GM19023 (cell line): ENCODE measurements at regions not wholly inside any gene's neighbourhood (a gene's known extent, or its start where the extent isn't known, plus 50 kb on each side); places are given as distances from the start of the nearest gene placed in this dataset.
"Not testable (repeated sequence)": the region's sequence is repeated elsewhere in the genome, so short reads cannot be mapped to it uniquely, and the experiment has no call there.

ENCODE experiments used
- ATAC-seq: cut with Tn5 transposase; IDR thresholded peaks from one replicate; pipeline ENCODE4 v1.9.1; 2021; ENCODE audit warnings: mild to moderate bottlenecking, moderate library complexity; ENCODE audit not compliant: unreplicated experiment

DNA sequence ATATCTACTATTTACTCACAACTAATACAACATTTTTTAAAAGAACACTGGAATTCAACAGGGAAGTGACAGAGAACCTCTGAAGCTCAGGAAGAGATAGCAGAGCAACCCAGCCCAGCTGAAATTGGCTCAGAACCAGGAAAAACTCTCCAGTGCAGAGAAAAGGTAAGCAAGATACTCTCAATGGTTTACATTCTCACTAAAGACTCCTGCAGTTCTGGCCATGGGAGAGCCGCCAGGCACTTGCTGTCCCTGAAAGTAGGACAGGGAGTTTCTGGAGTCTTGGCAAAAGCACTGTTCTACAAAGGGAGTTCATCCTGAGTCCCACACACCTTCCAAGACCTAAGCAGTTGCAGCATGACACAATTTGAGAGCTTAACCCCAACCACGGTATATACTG is 330.8 kb downstream of the TRIM36 start:
- no peak for ATAC-seq

DNA sequence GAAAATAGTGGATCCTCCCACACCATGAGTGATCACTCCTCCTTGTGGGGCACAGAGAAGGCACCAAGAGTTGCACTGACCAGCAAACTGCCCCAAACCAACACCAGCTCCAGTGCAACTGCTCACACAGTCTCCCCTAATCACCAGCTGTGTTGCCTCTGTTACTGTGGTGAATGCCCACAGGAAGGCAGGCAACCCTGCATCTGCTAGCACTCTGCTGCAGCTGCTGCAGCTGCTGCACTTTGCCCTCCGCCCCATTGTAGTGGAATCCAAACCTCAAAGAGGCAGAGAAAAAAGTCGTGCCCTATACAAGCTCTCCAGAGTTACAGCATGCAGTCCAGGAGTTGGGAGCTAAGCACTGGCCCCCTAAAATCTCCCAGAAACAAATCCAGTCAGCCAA is 339.6 kb downstream of the TRIM36 start:
- ATAC-seq, result no peak

DNA sequence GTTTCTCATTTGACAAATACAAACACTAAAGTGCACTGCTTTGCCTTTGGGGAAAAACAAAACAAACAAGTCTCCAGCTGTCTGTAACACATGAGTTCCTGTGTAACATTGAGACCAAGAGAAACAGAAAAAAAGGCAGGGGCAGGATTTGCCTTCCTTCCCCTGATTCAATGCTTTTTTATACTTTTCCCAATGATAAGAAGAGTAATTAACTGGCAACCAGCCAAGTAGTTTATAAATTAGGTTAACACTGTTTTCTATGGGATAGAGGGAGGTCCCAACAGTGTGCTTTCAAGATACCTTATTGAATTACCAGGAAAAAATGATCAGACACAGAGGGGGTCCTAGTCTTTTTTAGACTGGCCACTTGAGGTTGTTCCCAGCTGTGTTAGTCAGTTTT is 346.8 kb downstream of the TRIM36 start:
- ATAC-seq, result no peak

DNA sequence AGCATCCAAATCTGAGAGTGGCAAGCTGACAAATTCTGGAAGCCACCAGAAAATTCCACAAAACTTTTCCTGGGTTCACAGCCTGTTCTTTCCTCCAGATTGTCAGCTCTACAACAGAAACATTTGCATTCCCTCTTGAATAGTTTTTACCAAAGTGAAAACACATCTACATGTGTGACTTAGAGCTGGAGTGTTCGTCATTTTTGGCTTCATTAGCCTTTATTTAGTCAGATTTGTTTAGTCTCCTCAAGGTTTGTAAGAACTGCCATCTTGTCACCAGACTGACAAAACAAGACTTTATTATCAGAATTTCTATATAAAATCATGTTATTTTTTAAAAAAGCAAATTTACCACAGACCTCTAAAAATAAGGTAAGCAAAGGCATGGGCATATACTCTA is 347.3 kb downstream of the TRIM36 start:
- ATAC-seq, result no peak

DNA sequence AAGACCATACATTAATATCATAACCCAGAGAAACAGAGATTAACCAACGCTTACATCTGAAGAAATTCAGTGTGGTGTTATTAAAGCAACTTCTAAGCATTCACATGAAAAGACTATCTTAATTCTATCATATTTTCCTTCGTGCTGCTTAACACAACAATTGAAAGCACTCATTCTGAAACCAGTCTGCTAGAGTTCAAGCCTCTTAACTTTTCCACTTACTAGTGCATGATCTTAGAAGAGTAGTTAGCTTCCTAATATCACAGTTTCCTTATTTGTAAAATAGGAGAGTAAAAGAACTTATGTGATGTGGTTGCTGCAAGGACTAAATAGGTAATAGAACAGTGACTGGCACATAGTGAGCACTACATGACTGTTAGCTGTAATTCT is 379.3 kb downstream of the TRIM36 start:
- ATAC-seq, result no peak

DNA sequence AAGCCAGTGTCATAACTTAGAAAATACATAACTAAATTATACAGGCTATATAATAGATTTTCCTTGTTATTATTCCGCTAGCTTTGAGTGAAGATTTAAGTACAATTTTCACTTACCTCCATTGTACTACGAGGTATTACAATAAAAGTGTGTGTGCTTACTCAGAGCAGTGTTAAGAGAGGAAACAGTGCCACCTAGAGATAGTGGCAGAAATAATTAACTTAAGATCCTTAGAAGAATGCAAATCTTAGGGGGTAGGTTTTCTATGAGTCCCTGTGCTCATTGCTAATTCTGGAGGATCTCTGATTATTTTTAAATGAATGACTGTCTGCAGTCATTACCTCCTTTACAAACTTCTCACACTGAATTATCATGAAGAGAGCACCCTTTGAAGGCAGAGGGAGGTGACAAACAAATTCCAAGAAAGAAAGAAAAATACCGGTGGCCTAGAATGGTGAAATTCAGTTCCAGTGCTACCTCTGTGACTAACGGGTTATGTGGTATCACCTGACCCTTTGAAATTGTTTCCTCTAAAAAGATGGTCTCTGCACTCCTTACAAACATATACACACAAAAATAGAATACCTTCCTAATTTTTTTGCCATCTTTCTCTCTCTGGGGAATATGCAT is 379.8 kb downstream of the TRIM36 start:
- no peak for ATAC-seq

DNA sequence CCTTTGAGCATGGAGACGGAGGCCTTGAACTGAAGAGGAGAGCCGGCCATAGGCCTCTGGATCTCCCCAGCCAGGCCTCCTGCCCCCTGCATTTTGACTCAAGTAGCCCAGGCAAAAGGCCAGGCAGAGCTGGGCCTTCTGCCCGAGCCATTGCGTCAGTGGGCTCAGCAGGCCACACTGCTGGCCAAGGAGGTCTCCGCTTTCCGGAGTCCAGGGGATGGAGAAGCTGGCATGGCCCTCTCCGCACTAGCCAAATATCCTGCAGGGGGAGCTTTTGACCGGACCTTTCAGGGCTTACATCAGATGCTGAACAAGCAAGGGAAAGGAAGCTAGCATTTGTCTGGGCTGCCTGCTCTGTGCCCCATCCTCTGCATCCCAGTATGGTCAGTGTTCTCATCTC is 386.8 kb downstream of the TRIM36 start:
- ATAC-seq, result no peak

DNA sequence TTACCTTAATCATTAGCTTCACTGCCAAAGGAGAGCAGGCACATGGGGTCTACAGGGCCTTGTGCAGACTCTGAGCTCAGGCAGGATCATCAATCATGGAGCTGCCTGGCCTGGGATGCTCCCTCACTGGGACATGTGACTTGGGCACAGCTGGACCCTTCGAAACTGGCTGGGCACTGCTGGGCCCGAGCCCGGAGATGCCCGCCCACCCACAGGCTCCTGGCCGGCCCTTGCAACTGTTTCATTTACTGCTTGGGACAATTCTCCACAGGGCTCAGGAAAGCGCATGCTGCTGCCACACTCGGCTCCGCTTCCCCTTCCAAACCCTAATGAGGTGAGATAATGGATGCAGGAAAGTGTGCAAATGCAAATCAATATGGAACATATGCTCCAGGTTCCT is 387.5 kb downstream of the TRIM36 start:
- ATAC-seq, result no peak

DNA sequence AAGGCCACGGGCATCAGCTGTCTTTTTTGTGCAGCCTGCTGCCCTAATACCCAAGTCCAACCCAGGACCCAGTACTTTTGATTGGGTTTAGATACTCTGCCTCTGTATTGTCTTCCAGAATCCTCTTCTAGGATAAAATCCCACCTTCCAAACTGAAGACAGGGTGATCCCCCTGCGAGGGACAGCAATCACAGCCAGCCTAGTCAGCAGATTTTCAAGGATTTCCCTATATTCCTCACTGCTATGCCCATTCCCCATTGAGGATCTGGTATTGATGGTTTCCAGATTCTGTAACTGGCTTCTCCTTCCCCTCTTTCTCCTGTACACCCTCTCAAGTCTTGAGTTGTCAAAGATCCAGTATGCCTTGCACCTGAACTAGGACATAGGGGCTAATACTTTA is 389.4 kb downstream of the TRIM36 start:
- ATAC-seq, result no peak

DNA sequence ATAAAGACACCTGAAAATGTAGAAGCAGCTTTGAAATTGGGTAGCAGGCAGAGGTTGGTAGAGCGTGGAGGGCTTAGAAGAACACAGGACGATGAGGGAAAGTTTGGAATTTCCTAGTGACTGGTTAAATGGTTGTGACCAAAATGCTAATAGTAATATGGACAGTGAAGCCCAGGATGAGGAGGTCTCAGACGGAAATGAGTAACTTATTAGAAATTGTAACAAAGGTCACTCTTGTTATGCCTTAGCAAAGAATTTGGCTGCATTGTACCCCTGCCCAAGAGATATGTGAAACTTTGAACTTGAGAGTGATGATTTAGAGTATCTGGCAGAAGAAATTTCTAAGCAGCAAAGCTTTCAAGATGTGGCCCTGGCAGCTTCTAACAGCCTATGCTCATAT is 382.5 kb downstream of the KCNN2 start:
- ATAC-seq, result no peak

DNA sequence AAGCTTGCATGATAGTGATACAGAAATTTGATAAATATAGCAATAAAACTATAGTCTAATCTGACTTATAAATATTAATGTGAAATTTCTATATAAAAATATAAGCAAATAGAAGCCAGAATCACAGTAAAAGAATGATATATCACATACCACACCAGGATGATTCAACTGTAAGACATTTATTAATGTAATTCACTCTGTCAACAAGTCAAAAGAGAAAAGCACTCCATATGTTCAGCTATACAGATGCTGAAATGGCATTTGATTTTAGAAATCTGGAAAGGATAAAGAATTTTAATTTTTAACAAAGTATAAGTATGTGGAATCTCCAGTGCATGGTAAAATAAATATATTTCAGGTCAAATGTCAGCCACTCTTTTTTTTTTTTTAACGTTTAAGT is 372.4 kb downstream of the KCNN2 start:
- no peak for ATAC-seq

DNA sequence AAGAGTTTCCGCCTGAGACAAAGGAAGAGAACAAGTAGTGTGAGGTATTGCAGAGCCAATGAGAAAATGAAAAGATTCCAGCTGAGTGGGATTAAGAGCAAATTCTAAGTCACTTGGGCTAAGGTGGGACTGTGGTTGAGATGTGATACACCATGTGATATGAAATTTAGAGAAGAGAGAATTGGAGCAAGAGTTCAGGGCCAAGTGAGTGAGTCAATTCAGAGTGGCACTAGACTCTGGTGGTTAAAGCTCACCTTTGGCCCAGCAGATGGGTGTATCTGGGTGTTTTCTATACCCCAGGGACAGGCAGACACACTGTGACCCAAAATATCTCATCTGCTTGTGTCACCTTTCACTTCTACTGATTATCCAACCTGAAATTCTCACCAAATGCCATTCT is 368.1 kb downstream of the KCNN2 start:
- no peak for ATAC-seq

DNA sequence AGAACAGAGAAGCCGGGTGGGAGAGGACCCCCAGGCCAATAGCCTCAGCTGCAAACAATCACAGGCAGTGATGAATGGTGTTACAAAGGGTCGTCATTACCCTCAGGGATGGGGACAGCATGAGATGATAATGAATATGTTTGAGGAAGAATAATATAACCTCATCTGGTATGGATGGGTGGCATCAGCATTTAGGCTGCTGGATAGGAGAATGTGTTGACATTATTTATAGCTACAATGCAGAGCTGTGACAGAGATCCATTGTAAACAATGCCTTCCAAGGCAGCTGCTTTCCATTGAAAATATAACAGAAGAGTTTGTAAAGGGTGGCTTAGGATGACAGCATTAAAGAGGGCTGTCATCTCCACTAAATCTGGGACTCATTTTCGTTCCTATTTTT is 365.5 kb downstream of the KCNN2 start:
- ATAC-seq, result no peak

DNA sequence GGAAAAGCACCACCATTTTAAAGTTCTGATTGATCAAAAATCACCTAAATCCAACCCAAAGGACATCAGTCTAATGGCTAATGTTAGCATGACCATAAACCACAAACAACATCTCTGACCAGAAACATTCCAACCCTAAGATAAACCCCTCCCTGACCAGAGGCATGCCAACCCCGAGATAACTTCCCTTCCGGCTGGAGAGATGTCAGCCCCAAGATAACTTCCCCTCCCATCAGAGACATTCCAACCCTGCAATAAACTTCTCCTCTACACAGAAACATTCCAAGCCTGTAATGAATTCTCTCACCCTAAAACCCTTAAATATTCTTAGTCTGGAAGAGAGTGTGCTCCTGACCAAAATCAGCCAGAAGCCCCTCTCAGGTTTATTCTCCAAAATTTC is 364.3 kb downstream of the KCNN2 start:
- no peak for ATAC-seq

DNA sequence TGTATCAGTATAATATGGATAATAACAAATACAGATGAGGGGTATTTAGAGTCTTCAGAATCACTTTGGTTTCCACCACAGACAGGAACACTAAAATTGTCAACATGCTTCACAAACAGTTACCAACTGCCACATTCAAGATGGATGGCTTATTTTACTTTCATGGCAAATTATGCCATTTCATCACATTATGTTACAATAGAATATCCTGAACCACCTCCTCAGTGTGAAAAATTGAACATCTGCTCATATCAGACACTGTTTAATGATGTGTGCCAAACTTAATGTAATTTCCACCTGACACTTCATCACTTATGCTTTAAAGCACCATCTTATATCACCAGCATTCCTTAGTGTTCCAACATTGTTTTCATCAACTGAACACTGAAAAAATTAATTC is 357.4 kb downstream of the KCNN2 start:
- ATAC-seq, result no peak

DNA sequence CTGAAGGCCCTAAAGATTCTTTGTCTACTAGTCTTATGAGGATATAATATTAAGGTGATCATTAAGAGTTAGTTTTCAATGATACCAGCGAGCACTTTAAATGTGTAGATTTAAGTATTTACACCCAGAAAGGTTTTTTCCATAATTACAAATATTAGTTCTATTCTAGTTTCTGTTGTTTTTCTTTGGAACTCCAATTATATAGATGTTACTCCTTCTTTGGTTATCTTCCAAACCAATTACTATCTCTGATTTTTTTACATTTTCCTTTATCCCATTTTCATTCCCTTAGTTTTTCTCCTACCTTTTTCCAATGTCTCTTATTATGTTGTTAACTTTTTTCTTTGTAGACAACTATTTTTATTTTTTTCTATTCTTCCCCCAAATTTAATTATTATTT is 355.1 kb downstream of the KCNN2 start:
- no peak for ATAC-seq

DNA sequence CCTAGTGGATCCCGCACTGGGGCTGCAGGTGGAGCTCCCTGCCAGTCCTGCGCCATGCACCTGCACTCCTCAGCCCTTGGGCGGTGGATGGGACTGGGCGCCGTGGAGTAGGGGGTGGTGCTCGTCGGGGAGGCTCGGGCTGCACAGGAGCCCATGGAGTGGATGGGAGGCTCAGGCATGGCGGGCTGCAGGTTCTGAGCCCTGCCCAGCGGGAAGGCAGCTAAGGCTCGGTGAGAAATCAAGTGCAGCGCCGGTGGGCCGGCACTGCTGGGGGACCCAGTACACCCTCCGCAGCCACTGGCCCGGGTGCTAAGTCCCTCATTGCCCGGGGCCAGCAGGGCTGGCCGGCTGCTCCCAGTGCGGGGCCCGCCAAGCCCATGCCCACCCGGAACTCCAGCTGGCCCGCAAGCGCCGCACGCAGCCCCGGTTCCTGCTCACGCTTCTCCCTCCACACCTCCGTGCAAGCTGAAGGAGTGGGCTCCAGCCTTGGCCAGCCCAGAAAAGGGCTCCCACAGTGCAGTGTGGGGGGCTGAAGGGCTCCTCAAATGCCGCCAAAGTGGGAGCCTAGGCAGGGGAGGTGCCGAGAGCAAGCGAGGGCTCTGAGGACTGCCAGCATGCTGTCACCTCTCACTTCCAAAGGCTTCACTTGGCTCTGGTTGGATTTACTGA is 342.5 kb downstream of the KCNN2 start:
- not testable (repeated sequence) for ATAC-seq

DNA sequence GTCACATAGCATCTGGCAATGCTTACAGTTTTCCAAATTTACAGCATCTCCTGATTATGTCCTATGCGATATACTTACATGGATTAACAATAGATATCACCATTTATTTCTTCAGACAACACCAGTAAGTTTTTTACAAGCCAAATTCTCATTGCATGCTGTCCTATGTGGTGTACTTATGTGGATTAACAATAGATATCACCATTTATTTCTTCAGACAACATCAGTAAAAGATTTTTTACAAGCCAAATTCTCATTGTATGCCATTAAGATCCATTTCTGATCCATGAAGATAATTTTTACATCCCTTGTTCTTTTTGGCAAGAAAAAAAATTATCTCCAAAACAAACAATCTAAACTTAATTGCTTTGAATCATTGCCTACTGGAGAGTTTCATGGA is 340.9 kb downstream of the KCNN2 start:
- no peak for ATAC-seq

DNA sequence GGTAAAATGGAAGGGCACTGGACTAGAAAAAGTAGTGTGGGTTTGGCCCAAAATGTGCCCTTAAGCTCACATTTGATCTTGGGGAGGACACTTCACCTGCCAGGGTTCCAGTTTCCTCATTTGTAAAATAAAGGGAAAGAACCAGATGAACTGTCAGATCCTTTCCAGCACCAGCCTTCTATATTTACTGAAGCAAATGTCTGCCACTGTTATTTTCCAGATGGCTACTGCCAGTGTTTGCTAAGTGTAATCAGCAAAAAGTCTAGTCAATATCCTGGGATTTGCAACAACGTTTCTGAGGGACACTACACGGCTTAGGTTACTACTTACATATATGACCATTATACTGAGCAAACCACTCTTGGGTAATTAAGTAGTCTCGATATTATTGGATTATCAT is 340.3 kb downstream of the KCNN2 start:
- ATAC-seq, result no peak

DNA sequence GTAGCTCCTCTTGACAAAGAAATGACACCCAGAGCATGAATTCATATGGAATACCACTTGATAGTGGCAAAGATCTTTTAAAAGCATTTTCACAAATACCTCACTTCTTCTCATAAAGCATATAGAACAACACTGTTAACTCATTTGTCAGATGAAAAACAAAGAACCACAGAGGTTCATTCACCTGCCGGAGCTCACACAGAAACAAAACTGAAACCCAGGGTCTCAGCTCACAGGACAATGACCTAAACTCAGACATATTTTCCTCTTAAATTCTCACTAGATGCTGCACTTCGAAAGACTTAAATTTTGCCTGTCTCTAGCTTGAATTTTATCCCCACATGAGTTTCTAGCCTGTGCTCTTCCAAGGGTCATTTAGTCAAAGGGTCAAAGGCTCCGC is 339.0 kb downstream of the KCNN2 start:
- no peak for ATAC-seq

DNA sequence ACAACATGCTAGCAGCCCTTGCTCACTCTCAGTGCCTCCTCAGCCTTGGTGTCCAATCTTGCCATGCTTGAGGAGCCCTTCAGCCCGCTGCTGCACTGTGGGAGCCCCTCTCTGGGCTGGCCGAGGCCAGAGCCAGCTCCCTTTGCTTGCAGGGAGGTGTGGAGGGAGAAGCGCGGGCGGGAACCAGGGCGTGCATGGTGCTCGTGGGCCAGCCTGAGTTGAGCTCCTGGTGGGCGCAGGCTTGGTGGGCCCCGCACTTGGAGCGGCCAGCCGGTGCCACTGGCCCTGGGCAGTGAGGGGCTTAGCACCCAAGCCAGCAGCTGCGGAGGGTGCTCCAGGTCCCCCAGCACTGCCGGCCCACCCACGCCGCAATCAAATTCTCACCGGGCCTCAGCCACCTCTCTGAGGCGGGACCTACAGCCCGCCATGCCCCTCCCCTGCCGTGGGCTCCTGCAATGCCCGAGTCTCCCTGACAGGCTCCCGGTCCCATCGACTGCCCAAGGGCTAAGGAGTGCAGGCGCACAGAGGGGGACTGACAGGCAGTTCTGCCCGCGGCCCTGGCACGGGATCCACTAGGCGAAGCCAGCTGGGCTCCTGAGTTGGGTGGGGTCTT is 333.5 kb downstream of the KCNN2 start:
- no peak for ATAC-seq

DNA sequence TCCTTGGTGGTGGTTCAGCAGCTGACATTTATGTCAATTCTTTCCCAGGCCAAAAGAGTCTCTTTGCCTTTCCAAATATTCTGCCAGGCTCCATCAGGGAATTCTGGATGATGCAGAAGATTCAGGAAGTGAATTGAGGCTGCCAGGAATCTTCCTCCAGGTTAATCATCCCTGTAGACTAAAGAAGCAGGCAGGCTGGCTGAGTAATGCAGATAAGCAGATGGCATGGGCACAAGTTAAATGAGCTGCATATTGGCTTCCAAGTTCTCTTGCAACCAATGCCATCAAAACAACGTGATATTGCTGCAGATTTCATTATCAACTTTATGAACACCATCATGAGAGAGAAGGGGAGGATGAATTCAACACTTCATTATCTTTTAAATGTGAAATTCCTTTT is 324.5 kb downstream of the KCNN2 start:
- ATAC-seq, result no peak

DNA sequence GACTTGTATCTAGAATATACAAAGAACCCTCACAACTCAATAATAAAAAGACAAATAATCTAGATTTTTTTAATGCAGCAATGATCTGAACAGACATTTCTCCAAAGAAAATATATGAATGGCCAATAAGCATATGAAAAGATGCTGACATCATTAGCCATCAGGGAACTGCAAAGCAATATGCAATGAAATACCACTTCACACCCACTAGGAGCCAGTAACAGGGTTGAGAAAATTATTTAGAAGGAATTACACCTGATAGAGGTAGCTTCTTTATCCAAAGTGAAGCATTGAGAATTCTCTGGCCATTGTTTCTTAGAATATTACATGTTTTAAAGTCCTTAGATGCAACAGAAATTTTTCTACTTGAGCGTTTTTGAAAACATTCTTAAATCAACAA is 316.9 kb downstream of the KCNN2 start:
- no peak for ATAC-seq
